Activated CD4-positive, alpha-beta T cell treated with anti-CD3 and anti-CD28 coated beads for 48 hours (primary cell): ENCODE measurements at regions not wholly inside any gene's neighbourhood (a gene's known extent, or its start where the extent isn't known, plus 50 kb on each side); places are given as distances from the start of the nearest gene placed in this dataset.
"Not testable (repeated sequence)": the region's sequence is repeated elsewhere in the genome, so short reads cannot be mapped to it uniquely, and the experiment has no call there.

Experiments
- DNase-seq: peaks from one replicate; pipeline ENCODE4 v3.0.0-alpha.2; 2020

- no peak for DNase-seq
These were observed 648.8 kb upstream of the KCNMB2 start for GRCh38 chr3:177887475-177887874.

- DNase-seq, result no peak
These were observed 647.1 kb upstream of the KCNMB2 start for GRCh38 chr3:177889161-177889560.

DNA sequence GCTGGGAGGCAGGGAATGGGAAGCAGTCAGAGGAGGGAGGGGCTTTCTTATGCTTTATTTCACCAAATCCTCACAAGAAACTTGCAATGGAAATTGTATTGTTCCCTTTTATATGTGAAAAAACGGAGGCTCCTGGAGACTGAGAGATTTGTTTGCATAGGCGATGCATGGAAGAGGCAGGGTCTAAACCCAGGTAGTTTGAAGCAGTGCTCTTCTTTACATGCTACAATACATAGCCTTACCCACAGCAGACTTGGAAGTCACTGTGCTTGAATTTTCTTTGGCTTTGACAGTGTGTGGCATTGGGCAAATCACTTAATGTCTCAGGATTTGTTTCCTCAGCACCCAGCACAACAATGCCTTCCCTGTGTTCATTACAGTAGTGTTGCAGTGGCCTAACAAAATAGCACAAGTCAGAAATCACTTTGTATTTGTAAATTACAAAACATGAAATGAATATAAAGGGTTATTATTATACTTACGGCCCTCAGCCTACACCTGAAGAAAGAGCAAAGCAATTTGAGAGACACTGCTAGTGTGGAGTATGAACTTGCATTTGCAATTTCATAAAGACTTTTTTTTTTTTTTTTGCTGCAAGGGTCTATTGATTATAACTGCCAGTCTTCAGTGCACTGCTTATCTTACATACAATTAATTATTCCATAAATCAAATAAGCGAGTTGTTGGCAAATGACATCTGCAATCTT, 646.4 kb upstream of the KCNMB2 start:
- no peak for DNase-seq

GRCh38 chr3:177890359-177890683, 645.9 kb upstream of the KCNMB2 start:
- DNase-seq, result no peak

GRCh38 chr3:177891569-177891968, 644.7 kb upstream of the KCNMB2 start:
- DNase-seq, result not testable (repeated sequence)

DNA sequence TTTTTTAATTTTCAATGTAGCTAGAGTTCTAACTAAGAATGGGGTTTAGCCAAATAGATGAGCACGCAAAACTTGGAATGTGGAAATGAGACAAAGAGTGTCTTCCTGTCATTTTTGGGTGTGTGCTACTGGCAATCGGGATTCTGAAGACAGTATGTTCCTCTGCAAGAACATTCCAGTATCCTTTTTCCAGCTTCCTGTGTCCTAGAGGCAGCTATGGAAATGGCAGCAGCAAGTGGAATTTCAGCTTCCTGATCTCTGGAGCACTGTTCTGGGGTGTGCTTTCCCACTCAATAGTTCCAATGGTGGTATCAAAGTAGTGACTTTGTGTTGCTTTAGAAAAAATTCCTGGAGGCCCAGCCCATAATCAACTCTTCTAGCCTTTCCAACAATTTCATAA, 642.9 kb upstream of the KCNMB2 start:
- DNase-seq, result no peak

DNA sequence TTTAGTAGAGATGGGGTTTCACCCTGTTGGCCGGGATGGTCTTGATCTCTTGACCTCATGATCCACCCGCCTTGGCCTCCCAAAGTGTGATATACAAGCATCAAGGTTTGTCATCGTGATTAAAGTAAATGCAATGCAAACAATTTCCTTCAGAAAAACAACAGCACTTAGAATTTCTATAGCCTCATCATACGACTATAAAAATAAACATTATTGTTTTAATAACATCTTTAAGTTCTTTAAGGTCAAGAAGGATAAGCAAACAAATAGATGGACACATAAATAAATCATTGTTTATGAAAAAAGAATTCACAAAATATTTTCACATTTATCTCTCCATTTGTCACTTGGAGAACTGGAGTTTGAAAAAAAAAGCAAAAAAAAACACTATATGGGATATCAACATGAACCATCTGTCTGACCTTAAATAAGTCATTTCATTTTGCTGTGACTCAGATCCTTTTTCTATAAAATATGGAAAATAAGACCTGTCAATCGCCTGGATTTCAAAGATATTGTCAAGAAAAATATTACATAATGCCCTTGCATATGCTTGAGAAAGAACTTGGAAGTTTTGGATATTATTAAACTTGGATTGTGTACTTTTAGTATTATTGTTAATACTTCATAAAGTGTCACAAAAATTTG, 642.0 kb upstream of the KCNMB2 start:
- no peak for DNase-seq

DNA sequence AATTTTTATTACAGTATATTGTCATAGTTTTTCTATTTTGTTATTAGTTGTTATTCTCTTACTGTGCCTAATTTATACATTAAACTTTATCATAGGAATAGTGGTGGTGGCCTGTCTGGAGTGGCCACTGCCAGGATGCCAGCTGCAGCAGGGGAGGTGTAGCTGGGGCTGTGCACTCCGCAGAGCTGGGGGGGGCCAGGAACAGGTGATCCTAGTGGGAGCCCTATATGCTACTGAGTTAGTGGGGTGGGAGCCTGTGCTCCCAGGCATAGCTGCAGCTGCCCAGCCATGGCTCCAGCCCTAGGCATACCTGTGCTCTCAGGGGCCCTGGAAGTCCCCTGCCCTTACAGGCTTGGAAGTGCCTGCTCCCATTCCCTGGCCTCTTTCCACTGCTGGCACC, 638.1 kb upstream of the KCNMB2 start:
- DNase-seq, result no peak

DNA sequence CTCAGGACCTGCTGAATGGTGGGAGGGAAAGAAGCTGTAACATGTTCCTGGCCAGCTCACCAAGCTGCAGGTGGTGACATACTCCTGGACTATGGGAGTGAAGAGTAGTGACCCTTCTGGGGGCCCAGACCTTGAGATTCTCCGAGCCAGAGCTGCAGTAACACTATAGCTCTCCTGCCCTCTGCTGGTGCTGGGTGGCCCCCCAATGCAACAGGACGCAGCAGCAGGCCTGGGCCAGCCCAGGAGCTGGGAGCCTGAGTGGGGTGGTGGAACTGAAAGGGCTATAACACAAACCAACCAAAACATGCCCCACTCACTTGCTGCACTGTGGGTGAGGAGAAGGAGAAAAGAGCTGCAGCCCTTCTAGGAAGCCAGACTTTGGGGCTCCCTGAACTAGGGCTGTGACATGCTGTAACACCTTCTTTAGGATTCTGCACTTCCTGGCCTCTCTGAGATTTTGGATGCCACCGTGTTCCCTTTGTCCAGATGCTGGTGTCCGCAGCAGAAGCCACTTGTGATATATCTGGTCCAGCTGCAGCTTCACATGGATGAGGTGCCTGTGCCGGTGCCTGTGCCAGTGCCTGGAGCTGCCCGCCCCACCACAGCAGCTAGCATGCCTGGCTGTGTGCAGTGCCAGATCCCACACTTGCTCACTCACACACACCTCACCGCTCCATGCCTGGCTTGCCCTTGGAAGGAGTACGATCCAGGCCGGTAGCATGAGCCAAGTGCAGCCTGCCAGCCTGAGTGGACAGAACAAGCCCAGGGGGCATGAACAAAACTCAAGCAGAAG, 636.8 kb upstream of the KCNMB2 start:
- DNase-seq, result no peak

- no peak for DNase-seq
These were observed 633.4 kb upstream of the KCNMB2 start for GRCh38 chr3:177902876-177903275.

DNA sequence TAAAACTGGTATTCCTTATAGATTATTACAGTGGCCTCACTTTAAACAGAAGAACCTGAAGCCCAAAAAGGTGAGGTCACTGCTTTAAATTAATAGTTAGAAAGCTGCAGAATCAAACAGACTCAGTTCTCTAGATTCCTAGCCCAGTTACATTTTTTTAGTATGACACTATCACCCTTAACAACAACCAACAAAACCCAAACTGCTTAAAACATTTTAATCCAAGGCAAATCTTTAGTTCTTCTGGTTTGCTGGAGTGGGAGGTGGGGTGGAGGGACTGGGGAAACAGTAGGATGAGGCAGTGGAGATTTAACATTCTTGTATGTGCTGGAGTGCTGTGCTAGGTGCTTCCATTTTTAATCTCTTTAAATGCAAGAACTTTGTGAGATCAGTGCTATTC, 631.6 kb upstream of the KCNMB2 start:
- DNase-seq, result no peak

GRCh38 chr3:177905173-177906125, 630.8 kb upstream of the KCNMB2 start:
- DNase-seq, result no peak

DNA sequence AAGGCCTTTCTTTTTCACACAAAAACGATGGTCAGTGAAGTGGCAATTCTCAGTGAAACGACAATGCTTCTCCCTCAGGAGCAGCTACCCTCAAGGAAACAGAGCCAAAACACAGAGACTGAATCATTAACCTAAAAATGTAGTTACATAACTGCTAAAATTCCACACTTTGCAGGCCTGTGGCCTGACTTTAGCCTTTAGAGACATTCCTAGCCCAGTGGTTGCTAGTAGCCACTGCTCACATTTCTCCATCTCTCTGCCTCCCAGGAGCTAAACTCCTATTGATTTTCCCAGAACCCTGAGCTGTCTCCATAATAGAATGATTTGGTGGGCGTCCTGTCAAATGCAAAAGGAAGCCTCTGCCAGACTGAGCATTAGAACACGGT, 630.1 kb upstream of the KCNMB2 start:
- no peak for DNase-seq

DNA sequence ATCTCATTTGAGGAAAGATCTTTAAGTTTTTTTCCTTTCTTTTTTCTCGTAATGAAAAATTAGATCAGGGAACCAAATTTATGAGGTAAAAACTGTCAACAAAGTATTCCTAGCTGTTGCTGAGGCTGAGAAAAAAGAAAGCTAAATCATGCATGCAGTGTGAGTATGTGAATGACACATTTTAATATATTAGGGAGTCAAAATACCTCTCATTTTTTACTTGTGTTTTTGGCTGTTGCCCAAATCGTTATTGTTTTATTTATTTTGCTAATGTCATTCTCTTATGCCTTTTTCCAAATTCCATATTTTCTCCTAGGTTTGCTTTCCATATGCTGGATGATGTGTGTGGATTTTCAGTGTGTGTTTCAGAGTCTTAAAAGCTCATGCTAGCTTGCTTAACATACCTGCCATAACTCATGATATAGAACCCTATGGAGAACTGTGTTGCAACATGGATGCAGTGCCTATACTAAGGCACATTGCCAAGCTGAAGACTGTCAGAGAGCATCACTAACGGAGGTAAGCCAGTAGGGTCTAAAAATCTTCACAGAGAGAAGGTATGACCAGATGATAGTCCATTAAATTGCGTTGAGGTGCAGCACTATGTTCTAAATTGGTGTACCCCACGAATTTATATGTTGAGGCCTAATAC, 629.5 kb upstream of the KCNMB2 start:
- DNase-seq, result no peak

DNA sequence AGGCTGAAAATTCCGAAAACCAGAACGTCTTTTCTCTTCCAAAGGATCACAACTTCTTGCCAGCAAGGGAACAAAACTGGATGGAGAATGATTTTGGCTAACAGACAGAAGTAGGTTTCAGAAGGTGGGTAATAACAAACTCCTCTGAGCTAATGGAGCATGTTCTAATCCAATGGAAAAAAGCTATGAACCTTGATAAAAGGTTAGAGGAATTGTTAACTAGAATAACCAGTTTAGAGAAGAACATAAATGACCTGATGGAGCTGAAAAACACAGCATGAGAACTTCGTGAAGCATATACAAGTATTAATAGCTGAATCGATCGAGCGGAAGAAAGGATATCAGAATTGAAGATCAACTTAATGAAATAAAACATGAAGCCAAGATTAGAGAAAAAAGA, 626.7 kb upstream of the KCNMB2 start:
- DNase-seq, result not testable (repeated sequence)

- DNase-seq, result no peak
These were observed 622.0 kb upstream of the KCNMB2 start for GRCh38 chr3:177914224-177914623.

GRCh38 chr3:177916461-177916860, 619.8 kb upstream of the KCNMB2 start:
- DNase-seq, result no peak

DNA sequence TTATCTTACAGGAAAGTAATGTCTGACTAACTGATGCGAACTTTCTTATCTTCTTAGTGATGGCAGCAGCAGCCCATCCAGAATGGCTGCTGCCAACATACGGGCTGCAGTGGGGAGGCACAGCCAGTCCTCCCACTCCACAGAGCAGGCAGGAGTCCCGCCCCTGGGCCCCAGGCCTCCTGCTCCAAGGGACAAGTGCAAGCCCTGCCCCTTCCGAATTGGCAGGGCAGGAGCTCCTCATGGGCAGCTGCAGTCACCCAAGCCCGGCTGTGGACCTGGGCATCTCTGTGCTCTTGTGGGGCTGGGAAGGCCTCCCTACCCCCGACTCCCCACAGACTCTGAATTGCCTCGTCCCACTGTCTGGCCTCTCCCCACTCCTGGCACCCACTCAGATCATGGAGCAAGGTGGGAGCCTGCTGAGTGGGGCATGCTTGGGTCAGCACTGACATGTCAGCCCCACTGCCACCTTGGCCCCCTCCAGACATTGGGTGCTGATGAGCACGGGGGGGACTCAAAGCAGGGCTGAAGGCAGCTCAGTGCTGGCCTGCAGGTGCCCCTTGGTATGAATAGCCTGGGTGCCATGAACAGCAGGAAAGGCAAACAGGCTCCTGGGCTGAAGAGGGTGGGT, 618.9 kb upstream of the KCNMB2 start:
- no peak for DNase-seq

GRCh38 chr3:177921153-177921552, 615.1 kb upstream of the KCNMB2 start:
- no peak for DNase-seq

DNA sequence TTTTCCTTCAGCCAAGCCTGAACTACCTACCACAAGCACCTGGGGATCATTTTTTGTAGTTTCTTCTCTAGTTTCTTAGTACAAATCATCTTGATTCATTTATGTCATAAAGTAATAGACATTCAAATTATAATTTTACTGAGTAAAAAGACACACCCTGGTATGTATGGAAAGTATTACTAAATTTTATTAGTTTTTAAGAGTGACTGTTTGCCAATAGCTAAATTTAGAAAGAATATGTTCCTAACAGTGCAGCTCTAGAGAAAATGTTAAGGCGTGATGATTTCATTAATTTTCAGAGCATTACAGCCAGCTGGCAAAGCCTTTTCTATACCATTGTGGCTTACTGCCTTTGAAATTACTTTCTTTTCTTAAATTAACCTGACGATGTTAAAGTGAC, 612.0 kb upstream of the KCNMB2 start:
- no peak for DNase-seq

DNA sequence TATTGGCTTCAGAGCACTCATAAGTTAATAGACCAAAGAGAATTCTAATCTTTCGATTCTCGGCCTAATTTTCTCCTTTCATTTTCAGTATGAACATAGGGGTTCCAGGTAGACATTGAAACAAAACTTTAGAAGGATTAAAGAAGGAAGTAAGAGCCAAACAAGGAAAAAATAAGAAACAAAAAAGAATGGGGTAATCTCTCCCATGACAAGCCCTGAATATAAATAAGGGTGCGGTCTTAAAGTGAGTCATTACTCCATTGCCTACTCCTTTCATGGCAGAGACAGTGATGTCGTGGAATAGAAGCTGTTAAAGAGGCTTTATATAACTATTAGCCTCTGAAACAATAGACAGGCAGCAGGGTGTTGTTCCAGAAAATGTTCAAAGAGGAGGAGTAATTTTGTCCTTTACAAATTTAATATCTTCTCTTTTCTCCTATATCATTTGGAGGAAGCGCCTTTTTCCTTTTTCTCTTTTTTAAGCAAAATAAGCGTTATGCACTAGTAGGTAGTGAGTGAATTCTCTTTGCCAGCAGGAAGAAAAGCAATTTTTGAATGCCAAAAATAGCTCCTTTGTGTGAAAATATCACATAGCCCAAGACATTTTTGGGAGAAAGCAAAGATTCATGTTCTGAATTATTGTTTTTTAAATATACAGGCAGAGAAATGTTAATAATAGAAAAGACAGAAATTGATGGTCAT, 607.9 kb upstream of the KCNMB2 start:
- DNase-seq, result no peak
